ENCODE measurements at regions not wholly inside any gene's neighbourhood (a gene's known extent, or its start where the extent isn't known, plus 50 kb on each side); places are given as distances from the start of the nearest gene placed in this dataset.

DNA sequence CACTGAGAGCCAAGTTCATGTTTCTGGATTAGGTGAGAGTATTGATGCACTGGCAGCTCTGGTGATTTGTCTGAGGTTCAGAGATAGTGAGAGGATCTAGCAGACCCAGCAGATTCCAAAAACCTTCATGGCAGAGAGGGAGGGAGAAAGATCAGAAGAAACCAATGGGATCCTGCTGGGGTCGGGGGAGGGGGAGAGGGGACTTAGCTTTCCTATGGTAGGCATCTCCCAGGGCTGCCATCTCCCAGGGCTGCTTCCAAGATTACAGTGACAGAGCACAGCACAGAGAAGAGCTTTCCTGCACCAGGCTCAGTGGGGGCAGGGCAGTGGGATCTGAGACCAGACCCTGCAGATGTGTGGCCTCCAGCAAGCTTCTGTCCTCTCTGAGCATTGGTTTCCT lies 76.8 kb upstream of the GDF10 start:
- DNase-seq = no peak
- 83 to 100% (median 87%) methylated on average over 1 of the region's 1 CpG for WGBS, 4 donors
- Histone ChIP-seq H3K27ac (no peak overlapping the region), H3K9me3 (replicated peaks in 1 of 3) (no peaks in the 10 kb centered on the region), H3K27me3 (no peaks in the 10 kb centered on the region), H3K36me3 (replicated peaks in 1 of 2) (no peaks in the 10 kb centered on the region), H3K4me1 (replicated peaks in 1 of 2) (no peaks in the 10 kb centered on the region), H3K4me3 (no peak overlapping the region)
- TF ChIP-seq POLR2A (IDR thresholded peaks at IDR 0.05) = no peak
- TF ChIP-seq, protein P1, sequence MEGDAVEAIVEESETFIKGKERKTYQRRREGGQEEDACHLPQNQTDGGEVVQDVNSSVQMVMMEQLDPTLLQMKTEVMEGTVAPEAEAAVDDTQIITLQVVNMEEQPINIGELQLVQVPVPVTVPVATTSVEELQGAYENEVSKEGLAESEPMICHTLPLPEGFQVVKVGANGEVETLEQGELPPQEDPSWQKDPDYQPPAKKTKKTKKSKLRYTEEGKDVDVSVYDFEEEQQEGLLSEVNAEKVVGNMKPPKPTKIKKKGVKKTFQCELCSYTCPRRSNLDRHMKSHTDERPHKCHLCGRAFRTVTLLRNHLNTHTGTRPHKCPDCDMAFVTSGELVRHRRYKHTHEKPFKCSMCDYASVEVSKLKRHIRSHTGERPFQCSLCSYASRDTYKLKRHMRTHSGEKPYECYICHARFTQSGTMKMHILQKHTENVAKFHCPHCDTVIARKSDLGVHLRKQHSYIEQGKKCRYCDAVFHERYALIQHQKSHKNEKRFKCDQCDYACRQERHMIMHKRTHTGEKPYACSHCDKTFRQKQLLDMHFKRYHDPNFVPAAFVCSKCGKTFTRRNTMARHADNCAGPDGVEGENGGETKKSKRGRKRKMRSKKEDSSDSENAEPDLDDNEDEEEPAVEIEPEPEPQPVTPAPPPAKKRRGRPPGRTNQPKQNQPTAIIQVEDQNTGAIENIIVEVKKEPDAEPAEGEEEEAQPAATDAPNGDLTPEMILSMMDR (IDR thresholded peaks at IDR 0.05) = no peak
- intact Hi-C loops (cut with DNase I) = no loop called here

DNA sequence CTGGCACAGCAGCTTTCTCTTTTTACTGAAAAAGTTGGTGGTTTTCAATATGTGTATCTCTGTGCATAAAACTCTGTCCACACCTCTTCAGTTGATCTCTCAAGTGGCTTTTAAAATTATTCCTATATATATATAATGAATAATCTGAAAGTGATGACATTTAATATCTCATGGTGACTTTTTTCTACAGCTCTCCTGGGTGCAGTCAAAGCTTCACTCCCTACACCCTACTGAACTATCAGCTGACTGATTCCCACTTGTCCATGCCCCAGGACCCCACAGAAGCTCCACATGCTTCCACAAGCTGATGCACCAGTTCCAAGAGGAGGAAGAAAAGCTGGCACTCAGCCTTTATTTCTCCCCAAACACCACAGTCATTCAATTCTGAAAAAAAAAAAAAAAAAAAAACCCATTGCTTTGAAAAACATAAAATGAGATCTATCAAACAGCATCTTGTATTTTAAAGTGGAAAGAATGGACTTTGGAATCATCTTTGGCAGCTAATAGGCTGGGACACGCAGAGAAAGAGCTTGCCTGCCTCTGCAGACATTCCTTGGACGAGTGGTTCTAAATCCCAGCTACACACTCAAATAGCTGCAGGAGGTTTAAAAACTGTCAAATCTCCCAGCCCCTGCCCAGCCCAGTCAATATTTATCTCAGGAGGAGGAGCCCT lies 75.3 kb upstream of the GDF10 start:
- intact Hi-C loops (cut with DNase I) = no loop called here
- no peak for DNase-seq
- no peaks in the 10 kb centered on the region for H3K36me3 ChIP-seq (replicated peaks in 1 of 2)
- 77 to 88% (median 81%) methylated on average over 2 of the region's 2 CpGs for WGBS, 4 donors
- no peak overlapping the region for H3K4me3 ChIP-seq
- H3K4me1 ChIP-seq (replicated peaks in 1 of 2) = no peaks in the 10 kb centered on the region
- no peaks in the 10 kb centered on the region for H3K27me3 ChIP-seq
- H3K27ac ChIP-seq = no peak overlapping the region
- H3K9me3 ChIP-seq (replicated peaks in 1 of 3) = no peaks in the 10 kb centered on the region
- TF ChIP-seq POLR2A (IDR thresholded peaks at IDR 0.05) = no peak
- TF ChIP-seq, protein P1 (IDR thresholded peaks at IDR 0.05) = no peak

DNA sequence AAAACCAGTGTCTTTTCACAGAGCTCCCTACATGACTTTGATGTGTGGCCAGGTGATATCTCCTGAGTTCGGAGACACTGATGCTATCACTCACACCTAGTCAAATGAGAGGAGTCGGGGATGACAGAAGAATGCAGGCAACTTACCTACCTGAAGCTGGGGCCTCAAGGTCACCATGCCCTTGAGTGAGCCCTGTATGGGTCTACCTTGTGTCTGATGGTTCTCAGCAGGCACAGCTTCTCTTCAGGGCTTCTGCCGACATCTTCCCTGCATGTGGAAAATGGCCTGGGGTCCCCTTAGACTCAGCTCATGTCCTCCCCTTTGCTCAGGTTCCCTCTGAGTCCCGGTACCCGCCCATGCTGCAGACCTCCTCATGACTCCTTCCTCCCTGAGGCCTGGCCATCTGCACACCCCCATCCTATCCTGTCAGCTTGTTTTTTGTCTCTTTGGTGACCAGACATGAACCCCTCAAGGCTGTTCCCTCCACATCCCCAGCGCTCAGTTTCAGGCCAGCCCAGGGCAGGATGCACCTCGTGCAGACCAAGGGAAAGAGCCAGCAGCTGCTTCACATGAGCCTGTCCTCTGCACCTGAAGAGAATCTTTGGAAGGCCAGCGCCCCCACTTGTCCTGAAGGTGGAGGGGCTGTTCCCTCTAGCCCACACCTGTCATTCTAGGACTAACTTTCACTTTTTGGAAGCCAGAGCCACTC lies 74.6 kb upstream of the GDF10 start:
- Histone ChIP-seq H3K4me1 (replicated peaks in 1 of 2) (no peaks in the 10 kb centered on the region), H3K4me3 (no peak overlapping the region), H3K36me3 (replicated peaks in 1 of 2) (no peaks in the 10 kb centered on the region), H3K9me3 (replicated peaks in 1 of 3) (no peaks in the 10 kb centered on the region), H3K27me3 (no peaks in the 10 kb centered on the region), H3K27ac (no peak overlapping the region)
- intact Hi-C loops (cut with DNase I) = no loop called here
- no peak for DNase-seq
- 81 to 87% (median 83%) methylated on average over 6 to 8 of the region's 8 CpGs for WGBS, 4 donors
- no peak for TF ChIP-seq POLR2A (IDR thresholded peaks at IDR 0.05)
- TF ChIP-seq, protein P1 (IDR thresholded peaks at IDR 0.05) = no peak

DNA sequence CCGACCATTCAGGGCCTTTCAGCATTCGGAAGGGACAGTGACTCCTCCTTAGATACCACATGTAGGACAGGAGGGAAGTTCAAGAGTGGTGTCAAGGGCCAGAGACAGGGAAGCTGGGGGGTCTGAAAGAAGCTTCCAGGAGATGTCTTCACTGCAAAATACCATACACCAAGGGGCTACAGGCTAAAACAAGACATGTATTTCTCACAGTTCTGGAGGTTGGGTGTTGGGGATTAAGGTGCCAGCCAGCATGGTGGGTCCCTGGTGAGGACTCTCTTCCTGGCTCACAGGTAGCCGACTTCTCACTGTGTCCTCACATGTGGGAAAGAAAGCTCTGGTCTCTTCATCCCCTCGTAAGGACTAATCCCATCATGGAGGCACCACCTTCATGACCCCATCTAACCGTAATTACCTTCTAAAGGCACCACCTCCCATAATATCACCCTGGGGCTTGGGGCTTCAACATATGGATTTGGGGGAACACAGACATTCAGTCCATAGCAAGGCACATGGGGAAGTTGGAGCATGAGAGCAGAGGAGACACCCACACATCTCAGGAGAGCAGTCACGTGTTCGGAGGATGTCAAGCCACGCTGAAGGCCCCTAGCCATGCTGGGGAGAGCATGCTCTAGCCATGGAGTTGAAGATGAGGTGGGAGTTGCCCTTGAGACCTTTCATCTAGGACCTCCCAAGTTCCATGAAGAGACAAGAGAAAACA lies 73.9 kb upstream of the GDF10 start:
- no peaks in the 10 kb centered on the region for H3K9me3 ChIP-seq (replicated peaks in 1 of 3)
- H3K4me3 ChIP-seq = no peak overlapping the region
- intact Hi-C loops (cut with DNase I) = no loop called here
- no peaks in the 10 kb centered on the region for H3K27me3 ChIP-seq
- no peak for DNase-seq
- TF ChIP-seq POLR2A (IDR thresholded peaks at IDR 0.05) = no peak
- TF ChIP-seq, protein P1 (IDR thresholded peaks at IDR 0.05) = no peak
- no peak overlapping the region for H3K27ac ChIP-seq
- 85 to 91% (median 89%) methylated on average over 8 of the region's 8 CpGs for WGBS, 4 donors
- no peaks in the 10 kb centered on the region for H3K36me3 ChIP-seq (replicated peaks in 1 of 2)
- H3K4me1 ChIP-seq (replicated peaks in 1 of 2) = no peaks in the 10 kb centered on the region
